Stimulated activated CD4-positive, alpha-beta T cell treated with anti-CD3 and anti-CD28 coated beads, Interleukin-2, amount 100 ng/mL, for 24 hours (primary cell): ENCODE measurements at regions not wholly inside any gene's neighbourhood (a gene's known extent, or its start where the extent isn't known, plus 50 kb on each side); places are given as distances from the start of the nearest gene placed in this dataset.
"Not testable (repeated sequence)": the region's sequence is repeated elsewhere in the genome, so short reads cannot be mapped to it uniquely, and the experiment has no call there.

Source experiments
- DNase-seq, 2 donors: peaks; one replicate each; pipeline ENCODE4 v3.0.0-alpha.2; 2020

GRCh38 chr5:138647261-138647788 lies 72.1 kb upstream of the HSPA9 start:
- DNase-seq, result no peak

GRCh38 chr5:138646671-138647070 lies 71.5 kb upstream of the HSPA9 start:
- no peak for DNase-seq

- DNase-seq, result no peak
Measured at GRCh38 chr5:138645778-138646575, 70.8 kb upstream of the HSPA9 start.

GRCh38 chr5:138643040-138643791 lies 68.0 kb upstream of the HSPA9 start:
- DNase-seq, result no peak

GRCh38 chr5:138641547-138642298 lies 66.5 kb upstream of the HSPA9 start:
- DNase-seq, result peak; percentile 88 to 89

GRCh38 chr5:138640646-138641254 lies 65.5 kb upstream of the HSPA9 start:
- DNase-seq, result no peak

- DNase-seq, result no peak
Measured at GRCh38 chr5:138640138-138640537, 64.9 kb upstream of the HSPA9 start.

- DNase-seq, result no peak
Measured at GRCh38 chr5:138639326-138639725, 64.1 kb upstream of the HSPA9 start.

GRCh38 chr5:138637256-138637655 lies 62.1 kb upstream of the HSPA9 start:
- DNase-seq, result no peak

- DNase-seq, result no peak
Measured at GRCh38 chr5:138636398-138636944, 61.3 kb upstream of the HSPA9 start.

- DNase-seq, result no peak
Measured at GRCh38 chr5:138635708-138636107, 60.5 kb upstream of the HSPA9 start.

GRCh38 chr5:138635265-138635664 lies 60.1 kb upstream of the HSPA9 start:
- DNase-seq, result no peak

GRCh38 chr5:138634804-138635203 lies 59.6 kb upstream of the HSPA9 start:
- DNase-seq, result not testable (repeated sequence)

- peak in 1 of 2 donors; percentile 17 for DNase-seq
Measured at GRCh38 chr5:138632900-138633489, 57.8 kb upstream of the HSPA9 start.

- DNase-seq, result no peak
Measured at GRCh38 chr5:138631096-138631928, 56.1 kb upstream of the HSPA9 start.

- no peak for DNase-seq
Measured at GRCh38 chr5:138629392-138629791, 54.2 kb upstream of the HSPA9 start.

- no peak for DNase-seq
Measured at GRCh38 chr5:138626333-138626944, 51.2 kb upstream of the HSPA9 start.

GRCh38 chr5:138625134-138625533 lies 49.9 kb upstream of the HSPA9 start:
- no peak for DNase-seq
